IMR-90 (cell line): ENCODE measurements at regions not wholly inside any gene's neighbourhood (a gene's known extent, or its start where the extent isn't known, plus 50 kb on each side); places are given as distances from the start of the nearest gene placed in this dataset.

ENCODE experiments used
- ATAC-seq: fragments of 200-7000 bp; cut with Tn5 transposase; 2 replicates; pipeline ENCODE4 v1.9.1; 2020; ENCODE audit warnings: low read depth, mild to moderate bottlenecking, moderate library complexity
- BruUV-seq: library from RNA; stranded (reverse); fragments of 400-500 nt; replicated peaks from 2 replicates; lab custom pipeline; 2021; lab: Mats Ljungman, UMichigan
- CTCF ChIA-PET: fragments of 300-600 bp; formaldehyde crosslinking; extraction: SDS; loops from one replicate; lab custom pipeline; 2021; ENCODE audit warnings: antibody characterized with exemption; lab: Yijun Ruan, JAX
- POLR2A ChIA-PET: fragments of 300-600 bp; sonication (Branson Sonifier 250); formaldehyde crosslinking; loops from one replicate; lab custom pipeline; 2022; ENCODE audit warnings: antibody characterized with exemption; ENCODE audit not compliant: unreplicated experiment; lab: Charles Lee
- DNase-seq: peaks from one replicate; pipeline ENCODE4 v3.0.0; 2013
- H2AFZ ChIP-seq: replicated peaks from 2 replicates; pipeline ENCODE3; 2013; ENCODE audit warnings: low read length, mild to moderate bottlenecking; ENCODE audit not compliant: poor library complexity
- H2AK5ac ChIP-seq: 2 replicates; pipeline ENCODE4 v1.6.1; 2013; ENCODE audit warnings: low read depth, low read length, inconsistent platforms
- H2AK9ac ChIP-seq: replicated peaks from 2 replicates; pipeline ENCODE3; 2013; ENCODE audit warnings: mild to moderate bottlenecking, low read depth, low read length, moderate library complexity; ENCODE audit not compliant: poor library complexity
- H2BK120ac ChIP-seq: 2 replicates; pipeline ENCODE4 v1.6.1; 2013; ENCODE audit warnings: low read depth, low read length, inconsistent platforms
- H2BK15ac ChIP-seq: 3 replicates; pipeline ENCODE4 v1.6.1; 2013; ENCODE audit warnings: low read depth, low read length, inconsistent platforms
- H2BK20ac ChIP-seq: 2 replicates; pipeline ENCODE4 v1.6.1; 2013; ENCODE audit warnings: low read depth, mild to moderate bottlenecking, inconsistent platforms, low read length, moderate library complexity
- H2BK5ac ChIP-seq: 2 replicates; pipeline ENCODE4 v1.6.1; 2013; ENCODE audit warnings: mild to moderate bottlenecking, low read depth, low read length, inconsistent platforms; ENCODE audit not compliant: poor library complexity, severe bottlenecking
- H3K14ac ChIP-seq: replicated peaks from 2 replicates; pipeline ENCODE4 v1.6.1; 2013; ENCODE audit warnings: low read depth, low read length, inconsistent platforms
- H3K18ac ChIP-seq: 2 replicates; pipeline ENCODE4 v1.6.1; 2013; ENCODE audit warnings: low read depth, low read length, control low read depth
- H3K23ac ChIP-seq: 2 replicates; pipeline ENCODE4 v1.6.1; 2013; ENCODE audit warnings: low read depth, low read length, inconsistent platforms
- H3K27ac ChIP-seq: 2 replicates; pipeline ENCODE4 v1.5.1; 2013; ENCODE audit warnings: mild to moderate bottlenecking, control low read depth, low read length; ENCODE audit not compliant: insufficient read depth
- H3K27me3 ChIP-seq: 2 replicates; pipeline ENCODE4 v1.6.1; 2013; ENCODE audit warnings: low read length; ENCODE audit not compliant: control insufficient read depth, insufficient read depth
- H3K36me3 ChIP-seq: 2 replicates; pipeline ENCODE4 v1.6.1; 2013; ENCODE audit warnings: low read length, mixed read lengths; ENCODE audit not compliant: control insufficient read depth, insufficient read depth
- H3K4ac ChIP-seq: 2 replicates; pipeline ENCODE4 v1.6.1; 2013; ENCODE audit warnings: low read depth, low read length, inconsistent platforms
- H3K4me1 ChIP-seq: 2 replicates; pipeline ENCODE4 v1.6.1; 2013; ENCODE audit warnings: low read length, mixed read lengths; ENCODE audit not compliant: control insufficient read depth, insufficient read depth
- H3K4me2 ChIP-seq: 2 replicates; pipeline ENCODE4 v1.6.1; 2013; ENCODE audit warnings: low read depth, mild to moderate bottlenecking, control low read depth, low read length, moderate library complexity
- H3K4me3 ChIP-seq: 2 replicates; pipeline ENCODE4 v1.5.1; 2013; ENCODE audit warnings: low read depth, mild to moderate bottlenecking, control low read depth, low read length, moderate library complexity; ENCODE audit not compliant: insufficient read depth
- H3K56ac ChIP-seq: 2 replicates; pipeline ENCODE4 v1.6.1; 2013; ENCODE audit warnings: low read length, inconsistent platforms; ENCODE audit not compliant: insufficient read depth; ENCODE audit errors: extremely low read depth
- H3K79me1 ChIP-seq, 2 experiments: 2 replicates each; pipeline ENCODE4 v1.6.1; 2013; ENCODE audit warnings: low read length in 2 of 2, inconsistent platforms in 1 of 2, low read depth in 1 of 2
- H3K9ac ChIP-seq: 2 replicates; pipeline ENCODE4 v1.6.1; 2013; ENCODE audit warnings: low read depth, low read length, control low read depth
- H3K9me1 ChIP-seq: 2 replicates; pipeline ENCODE4 v1.6.1; 2013; ENCODE audit warnings: low read length, inconsistent platforms; ENCODE audit not compliant: insufficient read depth
- H3K9me3 ChIP-seq: 2 replicates; pipeline ENCODE4 v1.6.1; 2013; ENCODE audit warnings: low read length; ENCODE audit not compliant: control insufficient read depth, insufficient read depth
- H4K20me1 ChIP-seq: 2 replicates; pipeline ENCODE4 v1.6.1; 2013; ENCODE audit warnings: low read length, inconsistent platforms; ENCODE audit not compliant: insufficient read depth
- H4K5ac ChIP-seq: 2 replicates; pipeline ENCODE4 v1.6.1; 2013; ENCODE audit warnings: mild to moderate bottlenecking, low read depth, low read length, control low read depth
- H4K8ac ChIP-seq, 2 experiments: 2 replicates each; pipeline ENCODE4 v1.6.1; 2013; ENCODE audit warnings: low read depth in 2 of 2, low read length in 2 of 2, control low read depth in 1 of 2, inconsistent platforms in 1 of 2
- H4K91ac ChIP-seq: 2 replicates; pipeline ENCODE4 v1.6.1; 2013; ENCODE audit warnings: low read depth, low read length, inconsistent platforms; ENCODE audit not compliant: insufficient read depth
- BHLHE40 ChIP-seq: fragments of 150-350 bp; IDR thresholded peaks from 2 replicates; pipeline ENCODE4 v1.6.1; 2016; ENCODE audit warnings: mild to moderate bottlenecking, low read depth, low read length
- CEBPB ChIP-seq: IDR thresholded peaks from 2 replicates; pipeline ENCODE4 v1.6.1; 2012; ENCODE audit warnings: low read depth, low read length, improper control_type of control experiment
- CHD1 ChIP-seq: IDR thresholded peaks from 2 replicates; pipeline ENCODE4 v1.6.1; 2012; ENCODE audit warnings: low read depth, low read length, improper control_type of control experiment
- FOS ChIP-seq: fragments of 150-350 bp; IDR thresholded peaks from 2 replicates; pipeline ENCODE4 v1.6.1; 2016; ENCODE audit warnings: low read depth, low read length
- MAFK ChIP-seq: IDR thresholded peaks from 2 replicates; pipeline ENCODE4 v1.6.1; 2012; ENCODE audit warnings: low read depth, low read length, improper control_type of control experiment
- MXI1 ChIP-seq: IDR thresholded peaks from 2 replicates; pipeline ENCODE4 v1.6.1; 2012; ENCODE audit warnings: low read depth, mild to moderate bottlenecking, low read length, moderate library complexity, borderline replicate concordance
- NFE2L2 ChIP-seq: fragments of 150-350 bp; IDR thresholded peaks from 2 replicates; pipeline ENCODE4 v1.6.1; 2016; ENCODE audit warnings: low read depth, mild to moderate bottlenecking, low read length
- POLR2A ChIP-seq: IDR thresholded peaks from 2 replicates; pipeline ENCODE4 v1.6.1; 2012; ENCODE audit warnings: mild to moderate bottlenecking, low read depth, low read length
- RAD21 ChIP-seq: IDR thresholded peaks from 2 replicates; pipeline ENCODE4 v1.6.1; 2012; ENCODE audit warnings: low read length, improper control_type of control experiment
- RFX5 ChIP-seq: IDR thresholded peaks from 2 replicates; pipeline ENCODE4 v1.8.0; 2012; ENCODE audit warnings: low read depth, mild to moderate bottlenecking, low read length, moderate library complexity
- USF2 ChIP-seq: fragments of 150-350 bp; IDR thresholded peaks from 2 replicates; pipeline ENCODE4 v1.6.1; 2017; ENCODE audit warnings: mild to moderate bottlenecking, antibody characterized with exemption, low read length, low read depth
- WGBS, 2 experiments: methylation state at CpG; one replicate each; pipeline versions ENCODE4 v1.1.5 to v1.1.7; 2013; ENCODE audit warnings: missing lambda C conversion rate in 2 of 2; ENCODE audit not compliant: insufficient read length in 1 of 2; ENCODE audit errors: extremely low coverage in 2 of 2; 5-methylcytosine and 5-hydroxymethylcytosine counted together
- dilution Hi-C: fragments of 300-500 bp; cut with HindIII; formaldehyde crosslinking; loops from one replicate; pipeline ENCODE4 v1.14.3; 2018; ENCODE audit warnings: low sequenced_read_pairs; ENCODE audit not compliant: unreplicated experiment
- in situ Hi-C: fragments of 300-500 bp; cut with MboI; formaldehyde crosslinking; loops from 3 replicates; pipeline ENCODE4 v1.14.3; 2019; ENCODE audit warnings: low sequenced_read_pairs, inconsistent platforms, mixed read lengths
- intact Hi-C: fragments of 100-400 bp; cut with micrococcal nuclease; formaldehyde crosslinking; loops from 2 replicates; pipeline ENCODE4 v1.10.0; 2022
- TF ChIP-seq, protein P1 (sequence below): fragments of 150-350 bp; IDR thresholded peaks from 2 replicates; pipeline ENCODE4 v1.6.1; 2016; ENCODE audit warnings: low read depth, mild to moderate bottlenecking, low read length, moderate library complexity, borderline replicate concordance
- TF ChIP-seq, protein P2 (sequence below): conservative IDR thresholded peaks from 2 replicates; pipeline ENCODE4 v1.5.1; 2012; ENCODE audit warnings: mild to moderate bottlenecking, low read depth, low read length, improper control_type of control experiment

GRCh38 chr2:129763190-129763846 lies 216.1 kb upstream of the RAB6C start:
- Histone ChIP-seq H3K9me3 (peaks cover 32% of the 10 kb centered on the region), H3K4me2 (no peak overlapping the region), H2BK5ac (no peak overlapping the region), H2AFZ (no peak overlapping the region), H3K4me3 (no peak overlapping the region), H2BK120ac (no peak overlapping the region), H2BK20ac (no peak overlapping the region), H4K91ac (no peak overlapping the region), H4K5ac (no peak overlapping the region), H3K27me3 (no peaks in the 10 kb centered on the region), H3K36me3 (no peaks in the 10 kb centered on the region), H4K20me1 (no peaks in the 10 kb centered on the region), H2AK5ac (no peak overlapping the region), H3K14ac (no peak overlapping the region), H4K8ac (no peak overlapping the region), H3K4ac (no peak overlapping the region), H3K9ac (no peak overlapping the region), H3K56ac (no peak overlapping the region), H3K18ac (no peak overlapping the region), H3K79me1 (no peaks in the 10 kb centered on the region), H3K9me1 (no peaks in the 10 kb centered on the region), H2AK9ac (no peak overlapping the region), H2BK15ac (no peak overlapping the region), H3K27ac (no peak overlapping the region), H3K23ac (no peak overlapping the region), H3K4me1 (no peaks in the 10 kb centered on the region)
- TF ChIP-seq, protein P1, sequence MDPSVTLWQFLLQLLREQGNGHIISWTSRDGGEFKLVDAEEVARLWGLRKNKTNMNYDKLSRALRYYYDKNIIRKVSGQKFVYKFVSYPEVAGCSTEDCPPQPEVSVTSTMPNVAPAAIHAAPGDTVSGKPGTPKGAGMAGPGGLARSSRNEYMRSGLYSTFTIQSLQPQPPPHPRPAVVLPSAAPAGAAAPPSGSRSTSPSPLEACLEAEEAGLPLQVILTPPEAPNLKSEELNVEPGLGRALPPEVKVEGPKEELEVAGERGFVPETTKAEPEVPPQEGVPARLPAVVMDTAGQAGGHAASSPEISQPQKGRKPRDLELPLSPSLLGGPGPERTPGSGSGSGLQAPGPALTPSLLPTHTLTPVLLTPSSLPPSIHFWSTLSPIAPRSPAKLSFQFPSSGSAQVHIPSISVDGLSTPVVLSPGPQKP: no peak
- no peak for TF ChIP-seq NFE2L2
- TF ChIP-seq USF2: no peak
- no peak for TF ChIP-seq RFX5
- TF ChIP-seq CHD1: no peak
- no peak for TF ChIP-seq BHLHE40
- no peak for TF ChIP-seq POLR2A
- no peak for TF ChIP-seq MXI1
- TF ChIP-seq MAFK: no peak
- no peak for TF ChIP-seq FOS
- TF ChIP-seq RAD21: no peak
- no peak for TF ChIP-seq CEBPB
- TF ChIP-seq, protein P2, sequence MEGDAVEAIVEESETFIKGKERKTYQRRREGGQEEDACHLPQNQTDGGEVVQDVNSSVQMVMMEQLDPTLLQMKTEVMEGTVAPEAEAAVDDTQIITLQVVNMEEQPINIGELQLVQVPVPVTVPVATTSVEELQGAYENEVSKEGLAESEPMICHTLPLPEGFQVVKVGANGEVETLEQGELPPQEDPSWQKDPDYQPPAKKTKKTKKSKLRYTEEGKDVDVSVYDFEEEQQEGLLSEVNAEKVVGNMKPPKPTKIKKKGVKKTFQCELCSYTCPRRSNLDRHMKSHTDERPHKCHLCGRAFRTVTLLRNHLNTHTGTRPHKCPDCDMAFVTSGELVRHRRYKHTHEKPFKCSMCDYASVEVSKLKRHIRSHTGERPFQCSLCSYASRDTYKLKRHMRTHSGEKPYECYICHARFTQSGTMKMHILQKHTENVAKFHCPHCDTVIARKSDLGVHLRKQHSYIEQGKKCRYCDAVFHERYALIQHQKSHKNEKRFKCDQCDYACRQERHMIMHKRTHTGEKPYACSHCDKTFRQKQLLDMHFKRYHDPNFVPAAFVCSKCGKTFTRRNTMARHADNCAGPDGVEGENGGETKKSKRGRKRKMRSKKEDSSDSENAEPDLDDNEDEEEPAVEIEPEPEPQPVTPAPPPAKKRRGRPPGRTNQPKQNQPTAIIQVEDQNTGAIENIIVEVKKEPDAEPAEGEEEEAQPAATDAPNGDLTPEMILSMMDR: no peak
- ChIA-PET CTCF (no interaction called here), POLR2A (no interaction called here)
- dilution Hi-C loops (no loop called here), in situ Hi-C loops (no loop called here), intact Hi-C loops (no loop called here)
- BruUV-seq: no TSS peak
- DNase-seq: no peak
- 42% methylated on average over 4 of the region's 10 CpGs; no CpG with 5 or more reads in 1 of the 2 experiments for WGBS, 2 experiments
- ATAC-seq: no peak
